Activated naive CD8-positive, alpha-beta T cell treated with anti-CD3 and anti-CD28 coated beads, Interleukin-2, amount 50 U/mL, for 24 hours (primary cell): ENCODE measurements at regions not wholly inside any gene's neighbourhood (a gene's known extent, or its start where the extent isn't known, plus 50 kb on each side); places are given as distances from the start of the nearest gene placed in this dataset.
"Not testable (repeated sequence)": the region's sequence is repeated elsewhere in the genome, so short reads cannot be mapped to it uniquely, and the experiment has no call there.

Source experiments
- ATAC-seq: fragments of 150-1000 bp; cut with Tn5 transposase; one replicate; pipeline ENCODE4 v1.10.0; 2021
- DNase-seq: peaks from one replicate; pipeline ENCODE4 v3.0.0; 2021
- H3K27ac Mint-ChIP-seq: one replicate; pipeline ENCODE4 v1.8.0; 2021; ENCODE audit warnings: mild to moderate bottlenecking, mixed read lengths
- H3K27me3 Mint-ChIP-seq: one replicate; pipeline ENCODE4 v1.8.0; 2021; ENCODE audit warnings: mixed read lengths
- H3K36me3 Mint-ChIP-seq: one replicate; pipeline ENCODE4 v1.8.0; 2021; ENCODE audit warnings: low read depth, mixed read lengths
- H3K4me1 Mint-ChIP-seq: one replicate; pipeline ENCODE4 v1.8.0; 2021; ENCODE audit warnings: mixed read lengths
- H3K4me3 Mint-ChIP-seq: one replicate; pipeline ENCODE4 v1.8.0; 2021; ENCODE audit warnings: mild to moderate bottlenecking, moderate library complexity, mixed read lengths
- H3K9me3 Mint-ChIP-seq: one replicate; pipeline ENCODE4 v1.8.0; 2021; ENCODE audit warnings: mixed read lengths

DNA sequence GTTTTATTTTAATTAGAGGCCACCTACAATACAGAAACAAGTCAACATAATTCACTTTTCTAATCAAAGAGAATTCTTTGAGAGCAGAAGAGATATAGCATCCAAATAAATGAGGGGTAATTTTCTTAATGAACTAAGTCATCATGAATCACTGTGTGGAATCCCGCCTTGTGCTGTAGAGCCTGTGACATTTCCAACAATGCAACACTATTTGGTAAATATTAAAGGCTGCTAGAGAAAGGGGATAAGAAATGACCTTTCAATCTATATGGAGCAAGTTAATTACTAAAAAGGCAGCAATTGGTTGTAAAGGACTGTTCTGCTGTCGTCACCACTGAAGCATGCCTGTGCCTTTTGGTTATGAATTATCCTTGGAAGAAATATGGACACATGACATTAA is 345.7 kb upstream of the MAF start:
- H3K4me1 Mint-ChIP-seq, result peaks cover 2% of the 10 kb centered on the region
- H3K27ac Mint-ChIP-seq, result no peak overlapping the region
- ATAC-seq, result no peak

DNA sequence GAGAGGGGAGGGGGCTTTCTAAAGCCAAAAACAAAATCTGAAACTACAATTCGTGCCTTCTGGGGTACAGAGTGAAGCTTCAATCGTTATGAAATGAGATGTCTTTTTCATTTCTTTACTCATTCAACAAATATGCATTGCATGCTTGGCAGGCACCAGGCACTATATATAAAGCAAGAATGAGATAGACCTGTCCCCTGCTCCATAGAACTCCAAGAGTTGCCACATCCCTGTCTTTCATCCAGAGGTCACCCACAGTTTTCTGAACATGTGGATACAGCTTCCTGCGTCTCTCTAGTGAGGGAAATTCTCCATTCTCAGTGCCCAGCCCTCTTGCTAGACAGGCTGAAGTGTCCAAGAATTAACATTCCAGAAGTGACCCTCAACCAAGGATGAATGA is 343.2 kb upstream of the MAF start:
- Mint-ChIP-seq H3K36me3 (no peaks in the 10 kb centered on the region), H3K27ac (no peak overlapping the region), H3K27me3 (peaks cover 3% of the 10 kb centered on the region), H3K4me3 (no peak overlapping the region), H3K4me1 (peaks cover 2% of the 10 kb centered on the region), H3K9me3 (no peaks in the 10 kb centered on the region)
- ATAC-seq (no peak), DNase-seq (no peak)

More for the DNA sequence above, 345.7 kb upstream of the MAF start:
- Mint-ChIP-seq H3K27me3 (peaks cover 3% of the 10 kb centered on the region), H3K36me3 (no peaks in the 10 kb centered on the region), H3K4me3 (no peak overlapping the region), H3K9me3 (no peaks in the 10 kb centered on the region)
- DNase-seq, result no peak

DNA sequence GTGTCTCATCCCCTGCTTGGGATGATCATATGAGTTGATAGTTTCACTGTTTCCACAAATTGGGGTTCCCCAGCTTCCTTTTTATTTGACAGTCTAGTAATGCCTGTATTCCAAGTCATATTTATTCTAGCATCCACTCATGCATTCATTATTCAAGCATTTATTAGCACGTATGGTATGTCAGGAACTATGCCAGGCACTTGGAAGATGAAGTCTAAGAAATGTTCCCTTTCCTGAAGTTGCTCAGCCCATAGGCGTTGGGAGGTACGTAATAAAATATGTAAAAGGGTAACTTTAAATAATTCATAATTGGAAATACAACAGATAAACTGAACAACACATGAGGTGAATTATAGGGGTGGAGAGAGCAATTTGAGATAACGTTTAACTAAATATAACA is 338.0 kb upstream of the MAF start:
- Mint-ChIP-seq H3K36me3 (no peaks in the 10 kb centered on the region), H3K27ac (no peak overlapping the region), H3K9me3 (no peaks in the 10 kb centered on the region), H3K27me3 (no peaks in the 10 kb centered on the region), H3K4me1 (no peaks in the 10 kb centered on the region), H3K4me3 (no peak overlapping the region)
- DNase-seq (no peak), ATAC-seq (no peak)

DNA sequence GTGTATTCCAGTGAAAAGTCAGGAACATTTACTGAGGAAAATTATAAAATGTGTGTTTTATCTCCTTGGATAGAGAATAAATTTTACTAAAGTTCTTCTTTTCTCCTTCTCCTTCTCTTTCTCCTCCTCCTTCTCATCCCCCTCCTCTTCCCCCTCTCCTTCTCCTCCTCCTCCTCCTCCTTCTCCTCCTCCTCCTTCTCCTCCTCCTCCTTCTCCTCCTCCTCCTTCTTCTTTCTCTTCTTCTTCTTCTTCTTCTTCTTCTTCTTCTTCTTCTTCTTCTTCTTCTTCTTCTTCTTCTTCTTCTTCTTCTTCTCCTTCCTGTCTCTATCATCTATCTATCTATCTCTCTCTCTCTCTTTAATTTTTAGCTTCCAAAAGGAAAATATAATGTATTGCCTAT is 337.1 kb upstream of the MAF start:
- H3K36me3 Mint-ChIP-seq, DNase-seq, H3K4me3 Mint-ChIP-seq, H3K4me1 Mint-ChIP-seq, H3K27ac Mint-ChIP-seq, H3K27me3 Mint-ChIP-seq, ATAC-seq, H3K9me3 Mint-ChIP-seq: not testable (repeated sequence)

DNA sequence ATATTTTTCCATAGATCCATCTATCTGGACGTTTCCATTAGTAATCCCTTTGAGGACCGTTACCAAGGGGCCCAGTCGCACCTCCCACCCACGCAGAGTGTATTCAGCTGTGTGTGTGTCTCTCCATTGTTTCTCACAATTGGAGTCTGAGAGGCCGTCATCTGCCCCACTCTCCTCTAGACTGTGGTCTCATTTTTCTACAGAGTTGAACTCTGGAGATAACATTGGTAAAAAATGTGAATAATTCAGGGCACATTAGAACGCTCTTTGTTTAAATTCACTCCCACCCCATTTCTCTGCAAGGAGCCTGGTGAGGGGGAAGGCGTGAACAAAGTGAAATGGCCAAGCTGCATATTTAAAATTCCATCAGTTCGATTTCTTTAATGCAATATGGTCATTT is 333.1 kb upstream of the MAF start:
- H3K4me1 Mint-ChIP-seq, result no peaks in the 10 kb centered on the region
- peaks cover 4% of the 10 kb centered on the region for H3K9me3 Mint-ChIP-seq
- H3K4me3 Mint-ChIP-seq, result no peak overlapping the region
- H3K27ac Mint-ChIP-seq, result no peak overlapping the region
- H3K36me3 Mint-ChIP-seq, result no peaks in the 10 kb centered on the region
- ATAC-seq (no peak), DNase-seq (no peak)
- H3K27me3 Mint-ChIP-seq, result no peaks in the 10 kb centered on the region

DNA sequence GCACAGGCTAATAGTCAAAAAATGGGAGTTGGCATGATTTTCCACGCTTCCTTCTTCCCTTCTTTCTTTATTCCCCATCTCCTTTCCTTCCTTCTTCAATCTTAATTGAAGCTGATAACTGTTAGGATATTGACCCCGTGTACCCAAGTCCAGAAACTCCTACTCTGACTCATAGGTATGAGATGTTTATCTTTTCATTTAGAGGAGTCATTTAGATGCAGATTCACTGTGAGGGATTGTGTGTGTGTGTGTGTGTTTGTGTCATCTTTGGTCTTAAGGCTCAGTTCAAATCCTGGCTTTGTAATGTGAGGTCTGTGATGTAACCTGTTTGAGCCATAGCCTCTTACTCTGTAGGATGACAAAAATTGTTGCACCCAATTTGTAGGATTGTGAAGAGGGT is 332.0 kb upstream of the MAF start:
- no peaks in the 10 kb centered on the region for H3K27me3 Mint-ChIP-seq
- no peak overlapping the region for H3K4me3 Mint-ChIP-seq
- no peaks in the 10 kb centered on the region for H3K36me3 Mint-ChIP-seq
- no peaks in the 10 kb centered on the region for H3K4me1 Mint-ChIP-seq
- H3K9me3 Mint-ChIP-seq, result peaks cover 4% of the 10 kb centered on the region
- DNase-seq, result no peak
- H3K27ac Mint-ChIP-seq, result no peak overlapping the region
- ATAC-seq, result no peak

DNA sequence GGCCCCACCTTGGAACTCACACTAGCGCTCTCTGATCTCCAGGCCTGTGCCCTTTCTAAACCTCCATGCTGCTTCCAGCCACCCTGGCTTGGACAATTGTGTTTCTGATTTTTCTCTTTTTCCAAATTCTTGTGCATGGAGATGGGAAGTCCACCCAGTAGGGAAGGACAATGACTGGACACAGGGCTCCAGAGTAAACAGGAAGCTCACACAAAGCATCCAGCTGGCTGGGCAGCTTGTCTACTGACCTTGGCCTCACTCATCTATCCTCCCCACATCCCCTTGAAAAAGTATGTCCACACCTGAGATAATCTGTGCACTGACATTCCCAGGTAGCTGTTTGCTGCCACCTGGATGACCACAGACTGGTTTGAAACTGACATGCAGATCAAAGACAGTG is 331.2 kb upstream of the MAF start:
- Mint-ChIP-seq H3K9me3 (peaks cover 4% of the 10 kb centered on the region), H3K4me1 (no peaks in the 10 kb centered on the region), H3K27ac (no peak overlapping the region), H3K36me3 (no peaks in the 10 kb centered on the region), H3K4me3 (no peak overlapping the region), H3K27me3 (no peaks in the 10 kb centered on the region)
- DNase-seq (no peak), ATAC-seq (no peak)

DNA sequence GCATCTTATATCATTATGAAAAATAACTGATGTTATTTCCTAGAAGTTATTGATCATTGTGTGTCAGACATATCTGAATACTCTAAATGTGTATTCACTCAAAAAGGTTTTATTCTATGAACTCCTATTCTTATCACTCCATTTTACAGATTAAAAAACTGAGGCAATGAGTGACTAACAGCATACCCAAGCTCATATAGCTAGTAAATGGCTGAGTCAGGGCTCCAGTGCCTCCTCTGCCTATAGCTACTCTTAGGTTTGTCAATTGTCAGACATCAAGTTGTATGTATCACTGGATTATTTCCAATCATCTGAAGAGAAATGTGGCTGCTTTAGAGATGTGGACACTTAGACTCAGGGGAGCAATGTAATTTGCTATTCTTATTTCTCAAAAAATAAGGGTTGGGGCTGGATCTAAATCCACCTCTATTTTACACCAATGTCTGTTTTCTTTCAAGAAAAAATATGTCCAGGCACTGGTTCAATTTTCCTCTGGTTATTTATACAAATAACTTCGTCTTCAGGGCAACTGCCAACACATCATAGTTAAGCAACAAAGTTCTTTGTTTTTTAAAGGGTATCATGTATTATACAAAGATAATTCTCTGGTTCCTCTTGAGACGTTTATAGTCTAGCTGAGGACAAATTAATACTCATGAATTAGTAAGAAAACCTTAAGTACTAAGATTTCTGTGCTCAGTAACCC is 328.9 kb upstream of the MAF start:
- no peaks in the 10 kb centered on the region for H3K36me3 Mint-ChIP-seq
- H3K4me3 Mint-ChIP-seq, result no peak overlapping the region
- no peaks in the 10 kb centered on the region for H3K27me3 Mint-ChIP-seq
- no peak overlapping the region for H3K27ac Mint-ChIP-seq
- DNase-seq (no peak), ATAC-seq (no peak)
- H3K9me3 Mint-ChIP-seq, result peaks cover 4% of the 10 kb centered on the region
- no peaks in the 10 kb centered on the region for H3K4me1 Mint-ChIP-seq

DNA sequence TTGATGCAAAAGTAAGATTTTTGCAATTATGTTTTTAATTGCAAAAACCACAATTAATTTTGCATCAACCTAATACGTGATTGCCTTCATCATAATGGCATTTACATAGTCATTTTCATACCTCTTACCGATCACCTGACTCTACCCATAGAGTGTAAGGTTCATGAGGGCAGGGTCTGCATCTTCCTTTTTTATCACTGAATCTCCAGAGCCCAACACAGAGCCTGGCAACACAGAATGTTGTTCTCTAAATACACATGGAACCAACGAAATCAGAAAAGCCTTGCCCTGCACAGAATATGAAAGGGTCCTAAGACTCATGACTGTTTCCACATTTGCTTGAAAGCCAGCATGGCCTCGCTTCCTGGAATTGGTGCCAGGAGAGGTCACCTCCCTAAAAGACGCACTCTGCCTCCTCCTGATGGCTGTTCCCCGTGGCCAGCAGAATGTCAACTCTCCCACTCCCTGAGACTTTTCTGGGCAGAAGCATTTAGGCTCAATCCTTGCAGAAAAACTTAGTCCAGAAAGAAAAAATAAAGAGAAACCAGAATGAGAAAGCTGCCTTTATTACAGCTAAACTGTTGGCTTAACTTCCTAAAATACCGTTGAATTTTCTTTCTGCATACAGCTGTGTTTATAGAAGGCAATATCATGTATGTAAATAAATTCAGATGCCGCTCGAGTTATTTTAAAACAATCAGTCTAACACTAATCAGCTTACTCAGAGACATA is 327.8 kb upstream of the MAF start:
- Mint-ChIP-seq H3K36me3 (no peaks in the 10 kb centered on the region), H3K27me3 (no peaks in the 10 kb centered on the region), H3K4me3 (no peak overlapping the region), H3K27ac (no peak overlapping the region), H3K9me3 (peaks cover 4% of the 10 kb centered on the region), H3K4me1 (no peaks in the 10 kb centered on the region)
- ATAC-seq (no peak), DNase-seq (no peak)

DNA sequence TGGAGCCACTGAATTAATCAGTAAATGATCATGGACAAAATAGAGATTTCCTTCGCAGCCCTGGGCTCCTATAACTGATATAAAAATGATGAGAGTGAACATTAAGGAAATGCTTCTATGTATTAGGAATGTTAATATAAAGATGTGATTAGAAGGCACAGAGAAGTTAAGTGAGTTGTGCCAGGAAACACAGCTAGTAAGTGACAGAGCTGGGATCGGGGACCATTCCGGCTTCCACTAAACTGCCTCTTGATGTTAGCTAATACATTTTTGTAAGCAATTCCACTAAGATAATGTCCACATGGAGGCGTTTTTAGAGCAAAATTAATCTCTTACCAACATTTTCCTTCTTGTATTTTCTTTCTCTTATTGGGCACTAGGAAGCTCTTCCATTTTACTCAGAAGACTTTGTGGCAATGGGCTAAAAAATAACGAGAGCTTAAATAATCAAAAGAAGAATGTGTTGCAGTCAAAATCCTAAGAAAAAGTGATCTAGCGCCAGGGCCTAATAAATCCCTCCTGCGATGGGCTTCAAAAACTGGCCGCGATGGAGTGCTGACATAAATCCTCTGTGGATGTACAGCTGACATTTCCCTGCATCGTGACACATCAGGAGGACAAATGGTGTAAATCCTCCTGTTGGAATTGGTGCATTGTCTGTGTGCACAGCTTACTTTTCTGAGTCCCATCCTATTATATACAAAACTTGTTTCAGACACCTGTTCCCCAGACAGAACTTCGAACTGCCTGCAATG is 326.1 kb upstream of the MAF start:
- Mint-ChIP-seq H3K27ac (no peak overlapping the region), H3K4me1 (no peaks in the 10 kb centered on the region), H3K27me3 (no peaks in the 10 kb centered on the region), H3K36me3 (no peaks in the 10 kb centered on the region), H3K9me3 (no peaks in the 10 kb centered on the region), H3K4me3 (no peak overlapping the region)
- no peak for ATAC-seq
- no peak for DNase-seq

DNA sequence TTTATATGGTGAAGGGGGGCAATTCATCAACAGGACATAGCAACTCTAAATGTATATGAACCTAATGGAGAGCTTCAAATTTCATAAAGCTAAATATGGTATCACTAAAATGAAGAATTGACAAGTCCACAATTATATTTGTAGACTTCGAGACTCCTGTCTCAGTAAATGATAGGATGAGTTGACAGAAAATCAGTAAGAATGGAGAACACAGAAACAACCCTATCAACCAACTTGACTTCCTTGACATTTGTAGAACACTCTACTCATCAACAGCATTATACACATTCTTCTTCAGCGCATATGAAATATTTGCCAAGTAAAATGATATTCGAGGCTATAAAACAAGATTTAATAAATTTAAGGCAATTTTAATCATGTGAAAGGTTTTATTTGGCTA is 322.9 kb upstream of the MAF start:
- Mint-ChIP-seq H3K4me1 (no peaks in the 10 kb centered on the region), H3K4me3 (no peak overlapping the region), H3K9me3 (no peaks in the 10 kb centered on the region), H3K27ac (no peak overlapping the region), H3K27me3 (peaks cover 4% of the 10 kb centered on the region), H3K36me3 (no peaks in the 10 kb centered on the region)
- ATAC-seq (no peak), DNase-seq (no peak)

DNA sequence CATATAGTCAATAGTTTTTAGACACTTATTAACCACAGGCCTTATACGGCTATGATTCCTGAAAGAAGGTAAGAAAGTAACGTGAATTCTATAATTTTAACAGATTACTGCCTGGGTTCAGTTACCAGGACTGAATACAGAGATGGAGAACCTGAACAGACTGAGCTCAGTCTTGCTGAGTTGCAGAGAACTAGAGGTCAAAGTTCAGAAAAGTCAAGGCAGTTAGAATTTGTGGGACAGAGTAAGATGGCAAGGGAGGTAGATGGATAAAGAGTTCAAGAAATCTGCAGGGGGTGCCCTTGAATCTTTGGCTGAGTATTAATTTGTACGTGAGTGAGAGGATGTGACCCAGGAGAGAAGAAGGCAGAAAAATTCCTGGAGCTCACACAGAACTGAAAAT is 320.1 kb upstream of the MAF start:
- Mint-ChIP-seq H3K4me3 (no peak overlapping the region), H3K27ac (no peak overlapping the region), H3K4me1 (no peaks in the 10 kb centered on the region), H3K36me3 (no peaks in the 10 kb centered on the region), H3K9me3 (no peaks in the 10 kb centered on the region), H3K27me3 (peaks cover 4% of the 10 kb centered on the region)
- DNase-seq (no peak), ATAC-seq (no peak)

DNA sequence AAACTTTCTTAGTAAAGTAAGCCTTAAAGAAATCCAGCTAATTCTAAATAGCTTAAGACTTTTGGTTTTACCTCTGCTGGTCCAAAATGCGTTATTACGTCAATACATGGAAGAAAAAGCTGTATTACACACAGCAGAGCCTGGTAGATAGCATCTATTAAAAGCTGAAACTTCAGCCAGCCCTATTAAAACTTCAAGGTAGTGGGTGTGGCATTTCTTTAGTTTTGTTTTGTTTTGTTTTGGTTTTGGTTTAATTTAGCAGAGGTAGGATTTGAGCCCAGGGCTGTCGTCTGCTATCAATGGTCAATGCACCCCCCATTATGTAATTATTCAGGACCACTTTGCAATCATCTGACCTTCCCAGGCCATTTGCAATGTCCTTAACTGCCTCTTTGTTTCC is 318.4 kb upstream of the MAF start:
- ATAC-seq (no peak), DNase-seq (no peak)
- H3K27ac Mint-ChIP-seq, result no peak overlapping the region
- no peaks in the 10 kb centered on the region for H3K4me1 Mint-ChIP-seq
- no peaks in the 10 kb centered on the region for H3K36me3 Mint-ChIP-seq
- H3K27me3 Mint-ChIP-seq, result peaks cover 4% of the 10 kb centered on the region
- no peak overlapping the region for H3K4me3 Mint-ChIP-seq
- H3K9me3 Mint-ChIP-seq, result no peaks in the 10 kb centered on the region

DNA sequence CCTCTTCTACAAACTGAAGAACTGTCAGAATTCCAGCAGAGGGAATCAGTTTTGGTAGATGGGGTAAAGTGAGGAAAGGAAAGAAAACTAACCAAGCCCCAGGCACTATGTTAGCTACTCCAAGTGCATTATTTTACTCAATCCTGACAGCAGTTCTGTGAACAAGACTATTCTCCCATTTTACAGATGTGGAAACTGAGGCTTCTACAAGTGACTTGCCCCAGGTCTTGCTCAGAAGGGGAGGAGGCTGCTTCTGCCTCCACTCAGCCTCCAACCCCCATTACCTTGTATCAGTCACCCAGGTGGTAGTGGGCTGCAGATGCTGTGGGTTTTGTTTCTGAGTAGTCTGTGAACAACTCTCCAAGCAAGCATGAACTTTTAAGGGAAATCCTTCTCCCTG is 315.2 kb upstream of the MAF start:
- DNase-seq (no peak), ATAC-seq (no peak)
- Mint-ChIP-seq H3K9me3 (no peaks in the 10 kb centered on the region), H3K27me3 (peaks cover 3% of the 10 kb centered on the region), H3K36me3 (no peaks in the 10 kb centered on the region), H3K4me1 (no peaks in the 10 kb centered on the region), H3K27ac (no peak overlapping the region), H3K4me3 (no peak overlapping the region)
